Lower lobe of right lung (tissue), 2 donors: ENCODE measurements at regions not wholly inside any gene's neighbourhood (a gene's known extent, or its start where the extent isn't known, plus 50 kb on each side); places are given as distances from the start of the nearest gene placed in this dataset.

Experiments
- ATAC-seq, 2 donors: fragments of 200-7000 bp; cut with Tn5 transposase; one replicate each; pipeline ENCODE4 v1.9.1; 2020 to 2022; ENCODE audit warnings: mild to moderate bottlenecking in 2 of 2, moderate library complexity in 2 of 2
- DNase-seq: peaks from one replicate; pipeline ENCODE4 v3.0.0-alpha.2; 2020
- H3K27ac ChIP-seq: fragments of 200-600 bp; one replicate; pipeline ENCODE4 v1.8.0; 2022
- H3K27me3 ChIP-seq: fragments of 200-600 bp; one replicate; pipeline ENCODE4 v1.8.0; 2022; ENCODE audit warnings: low read depth
- H3K36me3 ChIP-seq: fragments of 200-600 bp; one replicate; pipeline ENCODE4 v1.8.0; 2022; ENCODE audit warnings: mild to moderate bottlenecking
- H3K4me1 ChIP-seq: fragments of 200-600 bp; one replicate; pipeline ENCODE4 v1.8.0; 2022
- H3K4me3 ChIP-seq: fragments of 200-600 bp; one replicate; pipeline ENCODE4 v1.8.0; 2022; ENCODE audit warnings: mild to moderate bottlenecking
- H3K9me3 ChIP-seq: fragments of 200-600 bp; one replicate; pipeline ENCODE4 v1.8.0; 2022
- intact Hi-C: fragments of 100-400 bp; cut with DNase I; formaldehyde crosslinking; loops from one replicate; pipeline ENCODE4 v1.11.0; 2022
- TF ChIP-seq, protein P1 (sequence below): fragments of 200-600 bp; IDR thresholded peaks from one replicate; pipeline ENCODE4 v1.8.0; 2022; ENCODE audit warnings: antibody characterized with exemption, mild to moderate bottlenecking
- donor health status: DM: no; HTN: yes; CAD: no; lungs with severe emphysema.

DNA sequence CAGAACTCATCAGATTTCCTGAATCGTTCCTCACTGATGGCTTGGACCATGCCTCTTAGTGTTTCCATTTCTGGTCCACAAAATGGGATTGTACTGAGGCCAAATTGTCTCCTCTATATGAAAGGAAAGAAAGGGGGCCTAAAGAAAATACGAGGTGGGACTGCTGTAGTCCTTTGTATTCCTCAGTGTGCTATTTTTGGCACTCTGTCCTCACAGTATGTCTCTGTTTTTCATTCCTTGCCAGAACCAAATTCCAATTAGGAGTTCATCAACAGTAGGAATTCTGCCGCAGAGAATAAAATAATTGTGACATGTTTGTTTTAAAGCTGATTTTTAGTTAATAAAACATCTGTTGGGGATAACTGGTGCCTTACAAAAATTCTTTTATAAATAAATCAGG lies 515.7 kb downstream of the SMARCA1 start:
- intact Hi-C loops: no loop called here
- no peaks in the 10 kb centered on the region for H3K27me3 ChIP-seq
- H3K4me3 ChIP-seq: no peak overlapping the region
- H3K9me3 ChIP-seq: no peaks in the 10 kb centered on the region
- H3K36me3 ChIP-seq: no peaks in the 10 kb centered on the region
- TF ChIP-seq, protein P1, sequence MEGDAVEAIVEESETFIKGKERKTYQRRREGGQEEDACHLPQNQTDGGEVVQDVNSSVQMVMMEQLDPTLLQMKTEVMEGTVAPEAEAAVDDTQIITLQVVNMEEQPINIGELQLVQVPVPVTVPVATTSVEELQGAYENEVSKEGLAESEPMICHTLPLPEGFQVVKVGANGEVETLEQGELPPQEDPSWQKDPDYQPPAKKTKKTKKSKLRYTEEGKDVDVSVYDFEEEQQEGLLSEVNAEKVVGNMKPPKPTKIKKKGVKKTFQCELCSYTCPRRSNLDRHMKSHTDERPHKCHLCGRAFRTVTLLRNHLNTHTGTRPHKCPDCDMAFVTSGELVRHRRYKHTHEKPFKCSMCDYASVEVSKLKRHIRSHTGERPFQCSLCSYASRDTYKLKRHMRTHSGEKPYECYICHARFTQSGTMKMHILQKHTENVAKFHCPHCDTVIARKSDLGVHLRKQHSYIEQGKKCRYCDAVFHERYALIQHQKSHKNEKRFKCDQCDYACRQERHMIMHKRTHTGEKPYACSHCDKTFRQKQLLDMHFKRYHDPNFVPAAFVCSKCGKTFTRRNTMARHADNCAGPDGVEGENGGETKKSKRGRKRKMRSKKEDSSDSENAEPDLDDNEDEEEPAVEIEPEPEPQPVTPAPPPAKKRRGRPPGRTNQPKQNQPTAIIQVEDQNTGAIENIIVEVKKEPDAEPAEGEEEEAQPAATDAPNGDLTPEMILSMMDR: no peak
- no peak overlapping the region for H3K27ac ChIP-seq
- DNase-seq (no peak), ATAC-seq (no peak)
- no peaks in the 10 kb centered on the region for H3K4me1 ChIP-seq

DNA sequence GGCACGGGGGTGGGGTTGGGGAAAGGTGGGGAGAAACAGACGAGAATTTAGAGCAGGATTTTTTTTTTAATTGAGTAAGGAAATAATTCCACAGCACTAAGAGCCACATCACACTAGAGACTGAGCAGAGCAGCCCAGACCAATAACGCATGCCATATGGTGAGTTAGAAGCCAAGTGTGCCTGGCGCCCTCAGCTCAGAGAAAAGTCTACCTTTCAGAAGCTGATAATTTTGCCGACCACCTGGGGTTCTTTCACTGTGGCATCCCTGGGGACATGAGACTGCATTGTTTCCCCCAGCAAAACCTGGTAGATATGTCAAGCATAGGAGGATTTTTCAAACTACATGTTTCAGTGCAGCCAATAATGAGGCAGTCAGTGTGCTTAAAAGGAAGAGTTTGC lies 516.8 kb downstream of the SMARCA1 start:
- no peaks in the 10 kb centered on the region for H3K27me3 ChIP-seq
- intact Hi-C loops: no loop called here
- H3K4me1 ChIP-seq: no peaks in the 10 kb centered on the region
- TF ChIP-seq, protein P1: no peak
- H3K36me3 ChIP-seq: no peaks in the 10 kb centered on the region
- ATAC-seq (no peak), DNase-seq (no peak)
- H3K4me3 ChIP-seq: no peak overlapping the region
- no peaks in the 10 kb centered on the region for H3K9me3 ChIP-seq
- H3K27ac ChIP-seq: no peak overlapping the region

DNA sequence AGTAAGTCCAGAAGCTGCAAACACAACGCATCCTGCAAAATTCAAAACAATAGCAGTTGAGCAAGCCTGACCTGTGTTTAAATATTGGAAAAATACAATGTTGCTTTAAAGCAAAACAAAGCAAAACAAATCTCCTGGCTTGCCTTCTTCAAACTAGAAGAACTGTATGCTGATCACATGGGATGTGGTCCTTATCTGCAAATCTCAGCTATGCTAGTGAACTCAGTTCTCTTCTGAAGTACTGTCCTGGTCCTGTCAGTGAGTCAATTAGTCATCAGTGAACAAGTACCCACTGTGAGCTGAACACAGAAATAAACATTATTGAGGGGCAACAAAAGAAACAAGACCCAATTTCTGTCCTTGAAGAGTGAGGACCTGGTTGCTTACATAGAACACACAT lies 522.5 kb downstream of the SMARCA1 start:
- TF ChIP-seq, protein P1: no peak
- no peak for DNase-seq
- intact Hi-C loops: no loop called here
- Histone ChIP-seq H3K36me3 (no peaks in the 10 kb centered on the region), H3K9me3 (no peaks in the 10 kb centered on the region), H3K27ac (no peak overlapping the region), H3K27me3 (no peaks in the 10 kb centered on the region), H3K4me1 (no peaks in the 10 kb centered on the region), H3K4me3 (no peak overlapping the region)
- no peak for ATAC-seq

DNA sequence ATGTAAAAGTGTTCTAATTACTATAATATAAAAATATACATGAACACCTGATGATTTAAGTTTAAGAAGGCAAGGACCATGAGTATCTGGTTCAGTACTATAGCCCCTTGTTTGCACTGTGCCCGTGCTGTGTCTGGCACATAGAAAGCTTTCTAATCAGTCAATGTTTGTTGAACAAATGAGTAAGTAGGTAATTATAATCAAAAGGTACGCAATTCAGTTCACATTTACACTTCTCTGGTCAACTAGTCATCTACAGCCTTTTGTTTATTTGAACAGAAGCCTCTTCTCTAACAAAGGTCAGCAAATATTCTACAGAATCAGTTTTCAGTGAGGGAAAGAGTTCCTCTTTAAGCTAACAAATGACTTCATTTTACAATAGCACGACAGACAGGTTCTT lies 523.3 kb downstream of the SMARCA1 start:
- Histone ChIP-seq H3K4me3 (no peak overlapping the region), H3K27me3 (no peaks in the 10 kb centered on the region), H3K4me1 (no peaks in the 10 kb centered on the region), H3K27ac (no peak overlapping the region), H3K9me3 (no peaks in the 10 kb centered on the region), H3K36me3 (no peaks in the 10 kb centered on the region)
- ATAC-seq (no peak), DNase-seq (no peak)
- intact Hi-C loops: no loop called here
- TF ChIP-seq, protein P1: no peak

DNA sequence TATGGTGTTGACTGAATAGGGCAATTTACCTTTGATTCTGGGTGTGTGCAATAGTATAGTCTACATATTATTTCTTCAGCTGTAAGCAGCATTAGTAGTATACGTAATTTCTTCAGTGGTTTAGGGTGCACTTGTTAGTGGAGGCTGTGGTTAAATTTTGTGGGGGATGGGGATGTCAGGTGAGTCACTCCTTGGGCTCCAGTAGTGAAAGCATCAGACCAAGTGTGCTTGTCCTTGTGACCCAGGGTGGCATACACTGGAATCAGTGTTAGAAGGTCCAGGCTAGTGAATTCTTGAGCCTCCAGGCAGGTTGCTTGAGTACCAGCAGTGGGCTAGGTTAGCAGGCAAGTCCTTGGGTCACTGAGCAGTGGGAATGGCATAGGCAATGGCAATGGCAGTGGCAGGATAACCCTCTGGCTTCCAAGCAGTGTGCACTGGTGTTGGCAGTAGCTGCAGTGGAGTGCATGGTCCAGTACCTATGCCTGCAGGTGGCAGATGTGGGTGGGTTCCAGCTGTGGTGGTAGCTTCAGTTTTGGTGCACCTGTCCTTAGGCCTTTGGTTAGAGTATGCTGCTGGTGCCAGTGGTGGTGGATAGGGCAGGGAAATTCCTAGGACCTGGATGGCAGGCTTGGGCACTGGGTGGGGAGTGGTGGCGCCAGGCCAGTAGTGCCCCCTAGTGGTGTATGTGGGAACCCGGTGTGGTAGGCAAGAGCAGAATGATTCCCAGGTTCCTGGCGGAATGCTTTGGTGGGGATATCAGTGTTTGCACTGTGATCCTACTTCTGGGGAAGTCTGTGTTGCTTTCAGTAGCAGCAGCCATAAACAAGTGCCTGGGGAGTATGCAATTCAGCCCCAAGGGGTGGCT lies 531.0 kb downstream of the SMARCA1 start:
- no peaks in the 10 kb centered on the region for H3K36me3 ChIP-seq
- H3K27ac ChIP-seq: no peak overlapping the region
- ATAC-seq (no peak), DNase-seq (no peak)
- H3K9me3 ChIP-seq: no peaks in the 10 kb centered on the region
- no peak overlapping the region for H3K4me3 ChIP-seq
- no peaks in the 10 kb centered on the region for H3K4me1 ChIP-seq
- intact Hi-C loops: no loop called here
- H3K27me3 ChIP-seq: no peaks in the 10 kb centered on the region
- TF ChIP-seq, protein P1: no peak
